Mucosa of descending colon (tissue), 3 donors: ENCODE measurements at regions not wholly inside any gene's neighbourhood (a gene's known extent, or its start where the extent isn't known, plus 50 kb on each side); places are given as distances from the start of the nearest gene placed in this dataset.

ENCODE experiments used
- ATAC-seq: fragments of 200-7000 bp; cut with Tn5 transposase; one replicate; pipeline ENCODE4 v1.9.1; 2020; ENCODE audit warnings: mild to moderate bottlenecking, moderate library complexity
- DNase-seq, 3 donors: peaks; one replicate each; pipeline ENCODE4 v3.0.0-alpha.2; 2020
- H3K36me3 ChIP-seq: fragments of 200-600 bp; one replicate; pipeline ENCODE4 v1.8.0; 2021; ENCODE audit warnings: low read depth, mild to moderate bottlenecking
- H3K4me1 ChIP-seq: fragments of 200-600 bp; one replicate; pipeline ENCODE4 v1.8.0; 2021; ENCODE audit warnings: low read depth, mild to moderate bottlenecking
- H3K4me3 ChIP-seq: fragments of 200-600 bp; one replicate; pipeline ENCODE4 v1.8.0; 2021; ENCODE audit warnings: mild to moderate bottlenecking
- H3K9me3 ChIP-seq: fragments of 200-600 bp; one replicate; pipeline ENCODE4 v1.8.0; 2021; ENCODE audit warnings: mild to moderate bottlenecking
- intact Hi-C, 2 donors: fragments of 100-400 bp; cut with DNase I in 1 of 2; cut with micrococcal nuclease in 1 of 2; formaldehyde crosslinking; loops; one replicate each; pipeline versions ENCODE4 v1.11.0 to v1.11.1; 2022; cut with DNase I, micrococcal nuclease
- TF ChIP-seq, protein P1 (sequence below): fragments of 200-600 bp; IDR thresholded peaks from one replicate; pipeline ENCODE4 v1.8.0; 2022; ENCODE audit warnings: antibody characterized with exemption, mild to moderate bottlenecking
- donor health status: DM: no; HTN: no; CAD: no; lungs with moderate emphysema.
- donor health status: DM: no; HTN: no; CAD: no.
- donor health status: DM: no; HTN: yes; CAD: no.

DNA sequence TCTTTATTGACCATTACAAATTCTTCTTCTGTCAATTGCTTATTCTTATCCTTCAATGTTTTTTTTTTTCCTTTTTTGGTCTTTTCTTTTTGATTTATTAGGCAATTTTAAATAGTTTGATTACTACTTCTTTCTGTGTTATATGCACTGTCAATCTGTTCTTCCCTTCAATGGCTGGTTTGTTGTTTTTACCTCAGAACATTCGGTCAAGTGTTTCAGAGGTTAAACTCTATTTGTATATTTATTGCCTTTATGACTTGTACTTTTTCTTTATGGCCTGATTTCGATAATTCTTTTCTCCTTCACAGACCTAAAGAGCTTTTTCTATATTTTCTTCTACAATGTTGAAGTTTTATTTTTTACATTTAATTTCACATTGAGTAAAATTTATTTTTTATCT, 171.5 kb upstream of the AKR1E2 start:
- intact Hi-C loops, result loop anchor here in 1 of 2 donors (10.0 kb wide), 1 partner anchor 870 kb away; the partner anchor contains the start of gene KLF6
- H3K9me3 ChIP-seq, result no peaks in the 10 kb centered on the region
- TF ChIP-seq, protein P1, sequence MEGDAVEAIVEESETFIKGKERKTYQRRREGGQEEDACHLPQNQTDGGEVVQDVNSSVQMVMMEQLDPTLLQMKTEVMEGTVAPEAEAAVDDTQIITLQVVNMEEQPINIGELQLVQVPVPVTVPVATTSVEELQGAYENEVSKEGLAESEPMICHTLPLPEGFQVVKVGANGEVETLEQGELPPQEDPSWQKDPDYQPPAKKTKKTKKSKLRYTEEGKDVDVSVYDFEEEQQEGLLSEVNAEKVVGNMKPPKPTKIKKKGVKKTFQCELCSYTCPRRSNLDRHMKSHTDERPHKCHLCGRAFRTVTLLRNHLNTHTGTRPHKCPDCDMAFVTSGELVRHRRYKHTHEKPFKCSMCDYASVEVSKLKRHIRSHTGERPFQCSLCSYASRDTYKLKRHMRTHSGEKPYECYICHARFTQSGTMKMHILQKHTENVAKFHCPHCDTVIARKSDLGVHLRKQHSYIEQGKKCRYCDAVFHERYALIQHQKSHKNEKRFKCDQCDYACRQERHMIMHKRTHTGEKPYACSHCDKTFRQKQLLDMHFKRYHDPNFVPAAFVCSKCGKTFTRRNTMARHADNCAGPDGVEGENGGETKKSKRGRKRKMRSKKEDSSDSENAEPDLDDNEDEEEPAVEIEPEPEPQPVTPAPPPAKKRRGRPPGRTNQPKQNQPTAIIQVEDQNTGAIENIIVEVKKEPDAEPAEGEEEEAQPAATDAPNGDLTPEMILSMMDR, result no peak
- no peak overlapping the region for H3K4me3 ChIP-seq
- H3K36me3 ChIP-seq, result no peaks in the 10 kb centered on the region
- H3K4me1 ChIP-seq, result no peaks in the 10 kb centered on the region
- DNase-seq (no peak), ATAC-seq (no peak)

DNA sequence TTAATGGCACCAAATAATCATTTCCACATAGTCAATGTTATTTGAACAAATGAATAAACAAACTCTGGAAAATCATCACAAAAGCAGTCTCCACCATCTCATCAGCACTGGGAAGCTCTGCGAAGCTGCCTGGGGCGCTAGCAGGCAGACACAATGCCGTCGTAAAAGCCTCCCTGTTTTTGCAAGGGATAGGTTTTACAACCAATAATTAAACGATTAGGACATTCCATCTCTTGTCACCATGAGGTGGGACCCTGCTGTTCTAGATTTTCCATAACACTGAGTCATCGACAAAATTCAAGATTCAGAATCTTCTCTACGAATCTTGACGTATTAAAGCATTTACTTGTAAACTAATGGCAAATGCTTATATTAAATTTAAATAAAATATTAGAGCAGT, 172.8 kb upstream of the AKR1E2 start:
- intact Hi-C loops, result loop anchor here in 1 of 2 donors (10.0 kb wide), 1 partner anchor 868 kb away; the partner anchor contains the start of gene KLF6
- ATAC-seq, result no peak

DNA sequence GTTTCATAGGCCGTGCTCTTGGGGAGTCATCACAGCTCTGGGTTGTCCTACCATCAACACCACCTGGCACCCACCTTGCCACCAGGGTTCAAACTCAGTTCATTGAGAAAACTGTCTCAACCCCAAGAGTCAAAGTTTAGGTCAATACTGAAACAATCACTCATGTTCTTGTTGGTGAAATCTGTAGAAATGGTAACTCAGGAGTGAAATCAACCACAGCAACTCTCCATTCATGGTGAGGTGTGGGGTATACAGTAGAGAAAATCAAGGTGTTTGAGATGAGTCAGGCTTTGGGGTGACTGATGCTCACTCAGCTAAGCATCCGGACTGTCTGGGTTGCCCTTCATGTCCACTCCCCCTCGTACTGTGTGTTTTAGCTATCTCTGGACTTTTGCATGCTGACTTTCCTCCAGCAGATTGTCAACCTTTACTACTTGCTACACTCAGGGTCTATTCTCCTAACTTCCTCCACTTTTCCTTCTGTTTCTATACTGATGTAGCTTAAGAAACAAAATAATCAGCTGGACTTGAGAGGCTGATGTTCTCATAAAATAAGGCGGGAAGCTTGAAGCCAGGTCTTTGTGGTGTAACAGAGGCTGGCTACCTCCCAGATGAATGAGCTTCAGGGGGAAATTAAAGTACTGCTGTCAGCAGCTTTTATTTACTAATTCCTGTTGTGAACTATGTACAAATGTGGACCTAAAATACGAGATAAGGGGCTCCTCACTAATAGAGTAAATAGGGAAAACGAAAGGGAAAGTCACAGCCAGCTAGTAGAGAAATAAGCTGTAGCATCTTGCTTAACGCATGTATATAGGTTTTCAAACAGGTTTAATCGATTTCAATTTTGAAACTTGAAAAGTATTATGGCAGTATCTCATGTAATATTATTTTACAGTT, 173.6 kb upstream of the AKR1E2 start:
- Histone ChIP-seq H3K4me3 (no peak overlapping the region), H3K4me1 (no peaks in the 10 kb centered on the region), H3K36me3 (no peaks in the 10 kb centered on the region), H3K9me3 (no peaks in the 10 kb centered on the region)
- DNase-seq, result no peak
- ATAC-seq, result no peak
- intact Hi-C loops, result loop anchor here in 1 of 2 donors (10.0 kb wide), 1 partner anchor 868 kb away; the partner anchor contains the start of gene KLF6
- TF ChIP-seq, protein P1, result no peak

More for the DNA sequence above, 172.8 kb upstream of the AKR1E2 start:
- TF ChIP-seq, protein P1, result no peak
- Histone ChIP-seq H3K9me3 (no peaks in the 10 kb centered on the region), H3K36me3 (no peaks in the 10 kb centered on the region), H3K4me3 (no peak overlapping the region), H3K4me1 (no peaks in the 10 kb centered on the region)
- DNase-seq, result no peak

DNA sequence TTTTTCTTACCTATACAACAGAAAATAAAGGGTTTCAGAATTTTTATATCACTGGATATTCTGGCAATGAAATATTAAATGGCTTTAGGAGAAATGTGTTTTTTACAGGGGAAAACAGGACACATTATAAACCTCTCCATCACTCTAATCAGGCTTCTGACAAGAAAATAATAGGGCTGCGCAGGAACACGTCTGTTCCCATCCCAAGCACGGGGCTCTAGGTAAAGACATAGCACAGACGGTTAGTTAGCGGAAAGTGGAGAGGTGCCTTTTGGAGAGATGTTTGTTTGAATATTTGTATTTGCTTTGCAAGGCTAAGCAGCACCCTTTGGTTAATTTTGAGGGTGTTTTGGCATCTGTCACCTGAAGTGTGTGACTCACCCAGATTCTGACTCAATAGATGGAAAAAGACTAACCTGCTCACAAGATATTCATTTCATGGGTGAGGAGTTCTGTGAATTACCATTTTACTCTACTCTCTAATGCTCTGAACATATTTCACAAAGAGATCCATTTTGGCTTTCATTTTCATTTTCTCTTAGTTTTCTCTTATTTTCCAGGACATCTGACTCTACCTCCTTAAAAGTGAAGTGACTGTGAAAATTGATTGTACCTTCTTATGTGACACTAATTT, 174.5 kb upstream of the AKR1E2 start:
- Histone ChIP-seq H3K4me1 (no peaks in the 10 kb centered on the region), H3K9me3 (no peaks in the 10 kb centered on the region), H3K36me3 (no peaks in the 10 kb centered on the region), H3K4me3 (no peak overlapping the region)
- intact Hi-C loops, result loop anchor here in 1 of 2 donors (10.0 kb wide), 1 partner anchor 867 kb away; the partner anchor contains the start of gene KLF6
- TF ChIP-seq, protein P1, result no peak
- DNase-seq, result no peak
- ATAC-seq, result no peak

DNA sequence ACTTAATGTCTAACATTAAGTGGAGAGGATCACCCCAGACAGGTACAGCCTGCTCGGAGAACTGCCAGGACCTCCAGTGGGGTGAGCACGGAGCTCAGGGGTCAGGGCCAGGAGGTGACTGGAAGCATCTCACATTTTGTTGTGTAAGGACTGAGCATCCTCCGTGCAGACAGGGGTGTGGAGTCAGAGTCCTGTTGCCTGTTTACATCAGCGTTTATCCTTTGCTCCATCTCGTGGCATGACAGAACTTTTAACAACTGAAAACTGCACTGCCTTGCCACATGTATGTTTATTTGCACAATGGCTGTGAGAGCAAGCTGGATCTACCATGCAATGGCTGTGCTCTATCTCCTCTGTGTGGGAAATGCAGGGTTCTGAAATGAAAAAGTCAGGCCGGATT, 175.4 kb upstream of the AKR1E2 start:
- intact Hi-C loops, result loop anchor here in 1 of 2 donors (10.0 kb wide), 1 partner anchor 866 kb away; the partner anchor contains the start of gene KLF6
- DNase-seq, result no peak
- Histone ChIP-seq H3K4me1 (no peaks in the 10 kb centered on the region), H3K9me3 (no peaks in the 10 kb centered on the region), H3K36me3 (no peaks in the 10 kb centered on the region), H3K4me3 (no peak overlapping the region)
- ATAC-seq, result peak; percentile 25
- TF ChIP-seq, protein P1, result no peak
